NCI-H187 (cell line): ENCODE measurements at regions not wholly inside any gene's neighbourhood (a gene's known extent, or its start where the extent isn't known, plus 50 kb on each side); places are given as distances from the start of the nearest gene placed in this dataset.
A peak's percentile ranks its signal among the peaks of the same experiment; 100 is the strongest.
"Not testable (repeated sequence)": the region's sequence is repeated elsewhere in the genome, so short reads cannot be mapped to it uniquely, and the experiment has no call there.

ENCODE experiments used
- DNase-seq, 2 experiments: peaks; one replicate each; lab custom pipeline; 2025; lab: John Stamatoyannopoulos, UW

DNA sequence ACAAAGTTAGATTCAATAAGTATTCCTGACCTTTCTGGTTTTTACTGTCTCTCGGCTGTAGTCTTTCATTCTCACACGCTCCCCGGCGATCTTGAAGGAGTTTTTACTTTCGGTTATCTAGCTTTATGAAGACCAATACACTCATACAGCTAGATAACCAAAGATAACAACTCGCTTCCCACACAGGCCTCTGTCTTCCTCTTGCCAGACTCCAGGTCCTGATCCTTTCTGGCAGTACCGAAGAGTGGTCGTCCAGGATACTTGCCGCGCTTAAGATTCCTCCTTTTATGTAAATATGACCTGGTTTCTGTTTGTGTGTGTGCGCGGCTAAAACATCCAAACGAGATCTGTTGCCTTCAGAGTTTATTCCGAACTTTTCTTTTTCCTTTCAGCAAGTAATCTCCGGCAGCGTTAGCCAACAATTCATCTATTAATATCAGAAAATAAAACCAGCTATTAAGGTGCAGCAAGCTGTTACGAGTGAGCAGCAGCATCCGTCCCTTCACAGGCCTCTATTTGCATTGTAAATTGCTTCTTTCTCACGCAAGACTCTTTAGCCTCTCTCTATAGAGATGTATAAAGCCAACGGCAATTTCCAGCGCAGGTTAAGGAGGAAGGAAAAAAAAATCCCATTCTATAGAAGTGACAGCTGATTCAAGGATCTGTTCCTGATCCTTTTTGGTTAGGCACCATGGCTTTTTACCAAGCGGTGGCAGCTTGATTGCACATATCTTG is 216.1 kb downstream of the MEF2C start:
- DNase-seq: no peak

GRCh38 chr5:88665750-88666215 is 217.2 kb downstream of the MEF2C start:
- DNase-seq: no peak

DNA sequence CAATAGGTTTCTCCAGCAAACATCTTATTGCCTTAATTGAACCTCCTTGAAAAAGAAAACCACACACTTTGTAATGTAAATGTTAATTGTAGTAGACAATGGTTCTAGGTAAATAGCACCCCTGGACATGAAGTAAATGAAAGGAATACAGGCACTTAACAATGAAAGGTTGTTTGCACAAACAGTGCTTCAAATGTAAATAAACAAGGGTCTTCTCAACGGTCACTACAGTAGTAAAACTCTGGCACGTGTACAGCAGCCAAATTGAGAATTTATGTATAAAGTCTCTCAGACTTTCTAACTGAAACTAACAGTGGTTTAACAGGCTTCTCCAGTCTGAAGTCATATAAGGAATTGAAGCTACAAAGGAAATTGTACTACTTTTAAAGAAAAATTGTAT is 218.3 kb downstream of the MEF2C start:
- no peak for DNase-seq

DNA sequence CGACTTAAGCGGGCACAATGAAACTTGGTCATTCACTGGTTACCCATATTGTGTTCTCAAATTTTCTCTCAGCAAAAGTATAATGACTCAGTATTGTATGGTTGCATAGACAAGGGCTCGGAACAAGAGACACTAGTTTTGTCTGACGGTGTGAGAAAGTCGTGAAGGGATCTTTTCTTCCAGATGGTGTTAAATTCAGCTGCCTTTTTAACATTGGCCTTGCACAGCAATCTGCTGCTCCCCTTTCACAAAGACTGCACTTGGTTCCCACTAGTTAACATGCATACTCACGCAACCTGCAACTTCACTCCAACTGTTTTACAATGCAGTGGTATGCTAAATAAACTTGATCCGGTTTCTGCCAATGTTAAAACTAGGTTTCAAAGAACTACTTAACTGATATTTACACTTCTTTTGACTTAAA is 219.2 kb downstream of the MEF2C start:
- no peak for DNase-seq

- no peak for DNase-seq
Measured at GRCh38 chr5:88662846-88663245, 220.1 kb downstream of the MEF2C start.

GRCh38 chr5:88661806-88662207 is 221.2 kb downstream of the MEF2C start:
- DNase-seq: peak in 1 of 2 experiments; percentile 70

- peak; percentile 92 to 93 for DNase-seq
Measured at GRCh38 chr5:88660947-88661805, 221.8 kb downstream of the MEF2C start.

DNA sequence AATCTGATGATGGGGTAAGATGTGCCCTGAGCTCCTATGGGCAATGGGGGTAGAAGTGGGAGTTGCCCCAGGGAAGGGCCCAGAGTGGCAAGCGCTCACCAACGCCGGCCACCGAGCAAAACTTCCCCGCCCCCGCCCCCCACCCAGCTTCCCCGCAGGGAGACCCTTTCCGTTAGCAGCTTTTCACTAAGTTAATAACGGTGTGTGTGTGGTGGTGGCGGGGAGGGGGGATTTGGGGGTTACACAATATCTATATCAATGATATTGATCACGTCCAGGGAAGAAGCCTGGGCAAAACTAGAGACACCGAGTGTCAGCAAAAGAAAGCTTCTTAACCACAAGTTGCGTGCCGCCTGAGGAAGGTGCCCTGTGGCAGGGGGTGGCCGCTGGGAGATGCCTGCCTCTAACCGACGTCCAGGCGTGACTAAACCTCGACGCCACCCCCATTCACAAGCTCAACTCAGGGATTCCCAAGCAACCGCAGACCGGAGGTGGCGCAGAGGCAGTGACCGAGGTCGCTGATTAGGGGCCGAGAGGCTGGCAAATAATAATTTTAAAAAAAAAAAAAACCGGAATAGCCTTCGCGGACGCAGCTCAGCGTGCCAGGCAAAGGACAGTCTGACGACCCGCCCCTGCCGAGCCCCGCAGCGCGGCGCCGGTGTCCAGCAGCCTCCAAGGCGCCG is 222.6 kb downstream of the MEF2C start:
- peak; percentile 68 to 71 for DNase-seq

- no peak for DNase-seq
Measured at GRCh38 chr5:88659529-88660263, 223.3 kb downstream of the MEF2C start.

DNA sequence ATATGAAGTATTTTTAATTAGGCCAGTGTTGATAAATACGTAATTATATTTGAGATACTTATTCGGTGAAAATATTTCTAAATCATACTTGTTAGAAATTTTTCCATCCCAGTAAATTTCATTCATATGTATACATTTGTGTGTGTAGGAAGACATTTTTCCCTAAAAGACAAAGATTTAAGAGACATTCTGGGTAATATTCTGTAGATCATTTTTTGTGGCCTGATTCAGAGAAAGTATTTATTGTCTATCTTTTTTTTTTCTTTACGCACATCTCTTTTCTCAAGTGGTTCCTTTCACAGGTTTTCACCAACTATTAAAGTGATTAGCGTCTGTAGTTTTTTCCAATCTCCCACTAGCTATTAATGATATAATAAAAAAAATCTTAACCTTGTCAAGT is 224.1 kb downstream of the MEF2C start:
- no peak for DNase-seq

GRCh38 chr5:88657906-88658775 is 224.8 kb downstream of the MEF2C start:
- DNase-seq: no peak

DNA sequence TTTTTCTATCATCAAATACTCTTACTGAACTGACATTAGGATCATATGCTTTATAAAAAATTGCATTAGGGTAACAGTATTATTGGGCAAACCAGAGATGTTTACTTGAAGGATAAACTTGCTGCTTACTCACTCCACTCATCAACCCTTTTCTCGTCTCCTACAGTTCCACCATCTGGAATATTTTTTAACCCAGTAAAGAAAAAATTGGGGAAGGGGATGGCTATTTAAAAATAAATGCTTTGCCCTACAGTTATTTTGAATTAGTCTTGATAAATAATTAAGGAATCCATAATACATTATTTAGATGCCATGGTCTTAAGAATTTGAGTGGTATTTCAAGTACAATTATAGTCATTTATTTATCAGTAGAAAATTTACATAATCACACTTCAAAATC is 225.8 kb downstream of the MEF2C start:
- no peak for DNase-seq

GRCh38 chr5:88656221-88656950 is 226.6 kb downstream of the MEF2C start:
- DNase-seq: no peak

DNA sequence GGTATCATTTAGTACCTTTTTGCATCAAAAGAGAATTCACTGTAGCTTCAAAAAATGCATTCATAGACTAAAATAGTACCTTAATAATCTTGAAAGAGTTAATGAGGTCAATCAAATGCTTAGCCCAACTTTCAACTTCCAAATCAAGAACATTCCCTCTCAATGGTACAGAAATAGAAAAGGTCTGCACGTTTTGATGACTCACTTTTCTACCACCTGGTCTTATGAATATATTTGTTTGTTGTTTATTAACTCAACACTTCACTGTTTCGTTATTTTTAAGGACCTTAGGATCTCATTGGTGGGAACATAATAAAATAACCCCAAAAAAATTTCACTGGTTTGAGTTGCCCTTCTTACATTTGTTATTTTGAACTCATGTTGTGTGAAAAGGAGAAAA is 229.5 kb downstream of the MEF2C start:
- DNase-seq: no peak

GRCh38 chr5:88647901-88648300 is 235.1 kb downstream of the MEF2C start:
- no peak for DNase-seq

DNA sequence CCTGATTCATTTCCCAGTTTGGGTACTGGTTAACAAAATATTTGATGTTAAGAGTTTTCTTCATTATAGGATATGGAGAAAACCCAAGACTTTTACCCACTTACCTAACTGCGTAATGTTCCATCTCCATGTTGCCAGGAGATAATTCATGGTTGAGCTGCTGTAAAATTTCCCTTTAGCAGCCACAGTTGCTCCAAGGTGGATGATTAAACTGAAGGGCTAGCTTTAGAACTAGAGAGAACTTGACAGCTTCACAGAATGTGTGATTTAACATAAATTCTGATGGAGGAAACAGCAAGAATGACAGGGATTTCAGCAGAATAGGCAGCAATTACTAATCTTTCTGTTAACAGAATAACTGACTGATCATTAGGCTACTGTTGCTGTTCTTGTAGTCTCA is 236.1 kb downstream of the MEF2C start:
- DNase-seq: no peak

DNA sequence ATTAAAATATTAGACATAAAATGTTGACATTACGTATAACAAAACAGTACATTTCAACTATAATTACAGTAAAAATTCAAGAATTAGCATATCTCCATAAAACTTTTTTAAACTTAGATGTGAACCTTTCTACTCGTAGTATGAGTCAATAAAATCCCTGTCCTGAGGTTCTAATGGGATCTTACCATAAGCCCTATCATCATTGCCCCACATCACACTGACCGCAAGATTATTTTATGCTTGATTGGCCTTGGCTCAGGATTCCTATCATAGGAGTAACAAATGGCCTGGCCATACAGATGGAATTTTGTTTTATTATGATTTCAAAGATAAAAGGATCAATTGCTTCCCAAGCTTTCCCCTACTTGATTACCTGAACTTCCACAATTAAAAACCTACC is 238.3 kb downstream of the MEF2C start:
- no peak for DNase-seq

GRCh38 chr5:88643315-88643714 is 239.7 kb downstream of the MEF2C start:
- no peak for DNase-seq

GRCh38 chr5:88634014-88634413 is 249.0 kb downstream of the MEF2C start:
- no peak for DNase-seq

DNA sequence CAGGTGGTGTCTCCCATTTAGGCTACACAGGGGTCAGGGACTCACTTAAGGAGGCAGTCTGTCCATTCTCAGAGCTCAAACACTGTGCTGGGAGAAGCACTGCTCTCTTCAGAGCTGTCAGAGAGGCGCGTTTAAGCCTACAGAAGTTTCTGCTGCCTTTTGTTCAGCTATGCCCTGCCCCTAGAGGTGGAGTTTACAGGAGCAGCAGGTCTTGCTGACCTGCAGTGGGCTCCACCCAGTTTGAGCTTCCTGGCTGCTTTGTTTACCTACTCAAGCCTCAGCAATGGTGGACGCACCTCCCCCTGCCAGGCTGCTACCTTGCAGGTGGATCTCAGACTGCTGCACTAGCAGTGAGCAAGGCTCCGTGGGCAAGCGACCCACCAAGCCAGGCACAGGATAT is 260.1 kb downstream of the MEF2C start:
- not testable (repeated sequence) for DNase-seq
